Peyer's patch (tissue), 4 donors: ENCODE measurements at regions not wholly inside any gene's neighbourhood (a gene's known extent, or its start where the extent isn't known, plus 50 kb on each side); places are given as distances from the start of the nearest gene placed in this dataset.

Experiments used
- DNase-seq, 3 donors: peaks; one replicate each; pipeline ENCODE4 v3.0.0-alpha.2; 2017 to 2019
- H3K27ac ChIP-seq, 4 donors: fragments of 200-600 bp; sonication (generic); one replicate each; pipeline ENCODE4 v1.5.1; 2016 to 2019
- H3K27me3 ChIP-seq, 2 donors: fragments of 200-600 bp; sonication (generic); one replicate each; pipeline ENCODE4 v1.5.1; 2019
- H3K36me3 ChIP-seq, 3 donors: fragments of 200-600 bp; sonication (generic); one replicate each; pipeline ENCODE4 v1.5.1; 2016 to 2019
- H3K4me1 ChIP-seq, 4 donors: fragments of 200-600 bp; sonication (generic); one replicate each; pipeline ENCODE4 v1.5.1; 2016 to 2019
- H3K4me3 ChIP-seq, 4 donors: fragments of 200-600 bp; sonication (generic); 1 replicate in 3 of 4; 2 replicates in 1 of 4; pipeline ENCODE4 v1.5.1; 2016 to 2019; ENCODE audit warnings: mild to moderate bottlenecking in 1 of 4
- H3K9me3 ChIP-seq, 4 donors: fragments of 200-600 bp; sonication (generic); one replicate each; pipeline ENCODE4 v1.5.1; 2016 to 2019; ENCODE audit warnings: mild to moderate bottlenecking in 1 of 4
- POLR2A ChIP-seq, 2 donors: fragments of 450-650 bp; IDR thresholded peaks; one replicate each; pipeline ENCODE4 v1.5.1; 2017; ENCODE audit warnings: antibody characterized with exemption in 2 of 2, mild to moderate bottlenecking in 2 of 2, moderate library complexity in 2 of 2
- TF ChIP-seq, protein P1 (sequence below), 6 experiments: fragments of 450-650 bp in 4 of 6; fragments of 200-600 bp in 2 of 6; sonication (generic) in 1 of 6; IDR thresholded peaks; one replicate each; pipeline ENCODE4 v1.5.1; 2017 to 2019; ENCODE audit warnings: antibody characterized with exemption in 6 of 6, mild to moderate bottlenecking in 3 of 6, moderate library complexity in 1 of 6

DNA sequence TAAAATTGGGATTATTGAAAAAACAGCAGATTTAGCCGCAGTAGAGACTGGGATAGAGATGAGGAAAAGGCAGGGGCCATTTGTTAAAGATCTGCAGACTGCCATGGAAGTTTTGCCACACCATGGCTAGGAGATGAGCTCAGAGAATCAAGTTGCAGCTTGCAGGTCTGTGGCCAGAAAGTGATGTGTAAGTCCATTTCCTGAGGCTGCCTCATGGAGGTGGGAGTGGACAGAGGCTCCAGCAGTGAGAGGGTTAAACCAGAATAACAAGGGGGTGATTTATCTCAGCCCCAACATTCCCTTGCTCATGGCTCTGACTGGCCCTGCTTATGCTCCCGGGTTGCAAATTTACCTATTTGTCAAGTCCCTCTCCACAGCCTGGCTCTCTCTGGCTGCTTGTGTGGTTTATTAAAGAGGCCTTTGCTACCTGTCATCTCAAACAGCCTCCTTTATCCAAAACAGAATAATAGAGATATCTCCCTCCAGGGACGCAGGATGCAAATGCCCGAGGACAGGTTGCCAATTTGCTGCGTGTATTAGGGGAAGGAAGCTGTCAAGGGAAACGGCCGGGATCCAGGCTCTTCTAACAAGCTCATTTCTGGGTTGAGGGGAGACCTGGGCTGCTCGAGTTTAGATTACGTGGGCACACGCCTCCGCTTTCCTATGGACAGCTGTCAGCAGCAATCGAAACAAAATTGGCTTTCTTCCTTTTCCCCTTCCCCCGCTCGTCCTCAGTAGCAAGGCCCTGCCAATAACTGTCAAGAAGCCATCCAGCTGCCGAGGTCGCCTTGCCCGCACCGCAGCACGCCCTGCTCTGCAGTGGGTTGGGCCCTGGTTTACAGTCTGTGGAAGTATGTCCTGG is 72.8 kb upstream of the PITX1 start:
- H3K27me3 ChIP-seq: no peaks in the 10 kb centered on the region
- DNase-seq: peak in 1 of 3 donors; percentile 50
- TF ChIP-seq, protein P1, sequence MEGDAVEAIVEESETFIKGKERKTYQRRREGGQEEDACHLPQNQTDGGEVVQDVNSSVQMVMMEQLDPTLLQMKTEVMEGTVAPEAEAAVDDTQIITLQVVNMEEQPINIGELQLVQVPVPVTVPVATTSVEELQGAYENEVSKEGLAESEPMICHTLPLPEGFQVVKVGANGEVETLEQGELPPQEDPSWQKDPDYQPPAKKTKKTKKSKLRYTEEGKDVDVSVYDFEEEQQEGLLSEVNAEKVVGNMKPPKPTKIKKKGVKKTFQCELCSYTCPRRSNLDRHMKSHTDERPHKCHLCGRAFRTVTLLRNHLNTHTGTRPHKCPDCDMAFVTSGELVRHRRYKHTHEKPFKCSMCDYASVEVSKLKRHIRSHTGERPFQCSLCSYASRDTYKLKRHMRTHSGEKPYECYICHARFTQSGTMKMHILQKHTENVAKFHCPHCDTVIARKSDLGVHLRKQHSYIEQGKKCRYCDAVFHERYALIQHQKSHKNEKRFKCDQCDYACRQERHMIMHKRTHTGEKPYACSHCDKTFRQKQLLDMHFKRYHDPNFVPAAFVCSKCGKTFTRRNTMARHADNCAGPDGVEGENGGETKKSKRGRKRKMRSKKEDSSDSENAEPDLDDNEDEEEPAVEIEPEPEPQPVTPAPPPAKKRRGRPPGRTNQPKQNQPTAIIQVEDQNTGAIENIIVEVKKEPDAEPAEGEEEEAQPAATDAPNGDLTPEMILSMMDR (IDR thresholded peaks at IDR 0.05): no peak
- TF ChIP-seq POLR2A (IDR thresholded peaks at IDR 0.05): no peak
- H3K27ac ChIP-seq: no peak overlapping the region
- no peaks in the 10 kb centered on the region for H3K4me1 ChIP-seq
- H3K36me3 ChIP-seq: no peaks in the 10 kb centered on the region
- H3K9me3 ChIP-seq: no peaks in the 10 kb centered on the region
- H3K4me3 ChIP-seq: no peak overlapping the region

DNA sequence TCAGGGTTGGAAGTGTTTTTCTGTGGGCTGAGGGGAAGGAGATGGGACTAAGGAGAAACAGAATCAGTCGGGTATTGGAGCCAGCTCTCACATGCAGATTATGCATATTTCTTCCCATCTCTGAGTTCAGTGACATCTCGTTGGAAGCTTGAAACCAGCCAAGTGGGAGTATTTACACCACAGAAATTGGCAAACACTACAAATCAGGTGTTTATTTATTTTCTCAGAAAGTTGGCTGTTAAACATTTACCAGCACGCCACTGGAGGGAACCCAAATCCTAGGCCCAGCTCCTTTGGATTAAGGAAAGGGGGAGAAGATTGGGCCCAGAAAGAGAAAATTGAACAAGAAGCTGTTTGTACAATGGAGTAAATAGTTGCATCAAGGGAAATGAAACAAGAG is 72.1 kb upstream of the PITX1 start:
- no peak for DNase-seq
- no peaks in the 10 kb centered on the region for H3K9me3 ChIP-seq
- no peak overlapping the region for H3K27ac ChIP-seq
- H3K4me3 ChIP-seq: no peak overlapping the region
- no peaks in the 10 kb centered on the region for H3K27me3 ChIP-seq
- TF ChIP-seq, protein P1 (IDR thresholded peaks at IDR 0.05): no peak
- no peak for TF ChIP-seq POLR2A (IDR thresholded peaks at IDR 0.05)
- H3K4me1 ChIP-seq: no peaks in the 10 kb centered on the region
- H3K36me3 ChIP-seq: no peaks in the 10 kb centered on the region

DNA sequence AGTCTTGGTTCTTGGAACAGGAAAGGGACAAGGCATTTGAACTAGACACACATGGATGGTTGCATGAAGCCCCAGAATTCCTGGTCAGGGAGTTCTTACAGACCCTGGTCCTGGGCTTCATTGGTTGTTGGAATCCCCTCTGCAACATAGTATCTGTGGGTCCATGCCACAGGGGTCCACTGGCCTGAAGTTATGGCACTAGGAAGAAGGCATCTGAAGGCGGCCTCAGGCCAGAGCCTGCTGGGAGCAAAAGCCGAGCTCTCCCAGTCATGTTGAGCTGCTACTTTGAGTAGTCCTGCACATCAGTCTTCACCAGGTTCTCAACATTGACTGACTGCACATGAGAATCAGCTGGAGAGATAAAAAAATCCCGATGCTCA is 71.1 kb upstream of the PITX1 start:
- DNase-seq: peak in 2 of 3 donors; percentile 21 to 37
- TF ChIP-seq, protein P1 (IDR thresholded peaks at IDR 0.05): no peak
- TF ChIP-seq POLR2A (IDR thresholded peaks at IDR 0.05): no peak
- Histone ChIP-seq H3K36me3 (no peaks in the 10 kb centered on the region), H3K27me3 (no peaks in the 10 kb centered on the region), H3K4me3 (no peak overlapping the region), H3K4me1 (no peaks in the 10 kb centered on the region), H3K9me3 (no peaks in the 10 kb centered on the region), H3K27ac (no peak overlapping the region)

DNA sequence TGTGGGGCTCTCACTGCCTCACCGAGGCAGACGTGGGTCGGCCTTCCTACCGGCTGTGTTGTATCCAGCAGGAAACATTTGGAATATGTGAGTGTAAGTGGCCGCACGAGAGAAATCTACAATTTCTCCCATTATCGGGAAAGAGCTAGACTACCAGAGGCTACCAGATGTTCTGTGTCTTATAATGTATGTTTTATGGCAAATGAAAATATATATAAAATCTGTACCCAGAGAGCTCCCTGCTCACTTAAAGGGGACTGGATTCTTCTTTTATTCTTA is 69.5 kb upstream of the PITX1 start:
- Histone ChIP-seq H3K4me1 (no peaks in the 10 kb centered on the region), H3K27me3 (no peaks in the 10 kb centered on the region), H3K36me3 (no peaks in the 10 kb centered on the region), H3K9me3 (no peaks in the 10 kb centered on the region), H3K4me3 (no peak overlapping the region), H3K27ac (no peak overlapping the region)
- no peak for TF ChIP-seq POLR2A (IDR thresholded peaks at IDR 0.05)
- TF ChIP-seq, protein P1 (IDR thresholded peaks at IDR 0.05): no peak
- DNase-seq: no peak

DNA sequence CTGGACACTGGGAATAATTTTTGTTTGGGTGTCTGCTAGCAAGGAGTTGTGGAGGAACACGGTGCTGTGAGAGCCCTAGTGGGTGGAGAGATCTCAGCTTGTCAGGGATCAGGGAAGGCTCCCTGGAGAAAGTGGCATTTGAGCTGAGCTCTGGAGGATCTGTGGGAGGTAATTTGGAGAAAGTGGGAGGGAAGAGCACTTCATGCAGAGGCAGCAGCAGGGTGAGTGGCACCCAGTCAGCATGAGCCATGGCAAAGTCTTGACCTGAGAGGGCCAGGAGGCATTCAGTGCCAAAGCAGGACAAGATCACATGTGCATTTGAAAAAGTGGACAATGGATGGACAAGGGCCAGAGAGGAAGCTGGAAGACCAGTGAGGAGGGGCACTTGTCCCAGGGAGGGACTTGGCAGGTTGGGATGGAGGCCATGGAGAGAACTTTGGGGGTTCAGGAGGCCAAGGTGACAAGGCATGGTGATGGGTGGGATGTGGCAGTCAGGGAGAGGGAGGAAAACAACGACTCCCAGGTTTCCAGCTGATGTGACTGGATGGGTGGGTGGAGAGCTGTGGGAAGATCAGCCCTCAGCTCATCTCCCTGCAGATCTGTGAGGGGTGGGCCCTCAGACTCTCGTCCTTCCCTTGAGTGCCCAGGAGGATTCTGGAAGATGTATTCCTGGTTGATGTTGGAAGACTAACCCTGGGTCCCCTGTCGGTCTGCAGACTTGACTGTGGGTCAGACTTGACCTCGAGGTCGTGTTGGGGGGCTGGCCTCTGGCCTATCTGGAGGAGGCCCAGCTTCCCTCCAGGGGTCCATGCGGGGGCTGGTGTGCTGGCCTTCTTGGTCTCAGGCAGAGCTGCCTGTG is 68.9 kb upstream of the PITX1 start:
- Histone ChIP-seq H3K4me3 (no peak overlapping the region), H3K4me1 (no peaks in the 10 kb centered on the region), H3K27ac (no peak overlapping the region), H3K27me3 (no peaks in the 10 kb centered on the region), H3K36me3 (no peaks in the 10 kb centered on the region), H3K9me3 (no peaks in the 10 kb centered on the region)
- DNase-seq: peak in 2 of 3 donors; percentile 23 to 34
- TF ChIP-seq POLR2A (IDR thresholded peaks at IDR 0.05): no peak
- TF ChIP-seq, protein P1 (IDR thresholded peaks at IDR 0.05): no peak
